ENCODE measurements at regions not wholly inside any gene's neighbourhood (a gene's known extent, or its start where the extent isn't known, plus 50 kb on each side); places are given as distances from the start of the nearest gene placed in this dataset.

- Histone ChIP-seq H3K27me3 (no peaks in the 10 kb centered on the region), H3K4me1 (no peaks in the 10 kb centered on the region), H3K4me3 (no peak overlapping the region), H3K36me3 (no peaks in the 10 kb centered on the region), H3K9me3 (no peaks in the 10 kb centered on the region), H3K27ac (no peak overlapping the region)
- no peak for DNase-seq
- intact Hi-C loops (cut with DNase I; ENCODE audit: low total_unique reads): no loop called here
- TF ChIP-seq CTCF (IDR thresholded peaks at IDR 0.05) (no peak), POLR2A (IDR thresholded peaks at IDR 0.05) (no peak)
Observed at GRCh38 chr1:170252851-170253579, 107.3 kb downstream of the NTMT2 start.

GRCh38 chr1:170254371-170254770 lies 108.6 kb downstream of the NTMT2 start:
- no peak overlapping the region for H3K27ac ChIP-seq
- H3K9me3 ChIP-seq: no peaks in the 10 kb centered on the region
- no peaks in the 10 kb centered on the region for H3K4me1 ChIP-seq
- TF ChIP-seq CTCF (IDR thresholded peaks at IDR 0.05) (no peak), POLR2A (IDR thresholded peaks at IDR 0.05) (no peak)
- intact Hi-C loops (cut with DNase I; ENCODE audit: low total_unique reads): no loop called here
- no peaks in the 10 kb centered on the region for H3K36me3 ChIP-seq
- DNase-seq: no peak
- no peaks in the 10 kb centered on the region for H3K27me3 ChIP-seq
- no peak overlapping the region for H3K4me3 ChIP-seq

DNA sequence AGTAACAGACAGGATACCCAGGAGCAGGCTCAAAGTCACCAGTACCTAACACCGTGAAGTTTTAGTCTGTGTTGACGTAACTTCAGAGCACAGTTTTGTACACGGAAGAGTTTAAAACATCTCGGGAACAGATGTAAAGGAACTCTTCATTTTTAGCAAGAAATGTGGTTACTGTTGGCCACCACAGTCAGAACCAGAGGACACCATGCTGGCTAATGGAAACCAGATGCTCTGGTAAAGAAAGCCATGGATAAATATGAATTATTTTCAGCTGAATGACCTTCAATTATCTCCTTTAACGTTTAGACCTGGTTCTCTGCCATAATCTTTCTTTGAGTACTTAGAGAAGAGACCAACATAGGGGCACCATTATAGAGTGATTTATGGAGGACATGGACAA lies 115.9 kb downstream of the NTMT2 start:
- DNase-seq: no peak
- Histone ChIP-seq H3K4me3 (no peak overlapping the region), H3K9me3 (no peaks in the 10 kb centered on the region), H3K36me3 (no peaks in the 10 kb centered on the region), H3K27ac (no peak overlapping the region), H3K4me1 (no peaks in the 10 kb centered on the region), H3K27me3 (no peaks in the 10 kb centered on the region)
- no peak for TF ChIP-seq POLR2A (IDR thresholded peaks at IDR 0.05)
- no peak for TF ChIP-seq CTCF (IDR thresholded peaks at IDR 0.05)
- intact Hi-C loops (cut with DNase I; ENCODE audit: low total_unique reads): no loop called here

DNA sequence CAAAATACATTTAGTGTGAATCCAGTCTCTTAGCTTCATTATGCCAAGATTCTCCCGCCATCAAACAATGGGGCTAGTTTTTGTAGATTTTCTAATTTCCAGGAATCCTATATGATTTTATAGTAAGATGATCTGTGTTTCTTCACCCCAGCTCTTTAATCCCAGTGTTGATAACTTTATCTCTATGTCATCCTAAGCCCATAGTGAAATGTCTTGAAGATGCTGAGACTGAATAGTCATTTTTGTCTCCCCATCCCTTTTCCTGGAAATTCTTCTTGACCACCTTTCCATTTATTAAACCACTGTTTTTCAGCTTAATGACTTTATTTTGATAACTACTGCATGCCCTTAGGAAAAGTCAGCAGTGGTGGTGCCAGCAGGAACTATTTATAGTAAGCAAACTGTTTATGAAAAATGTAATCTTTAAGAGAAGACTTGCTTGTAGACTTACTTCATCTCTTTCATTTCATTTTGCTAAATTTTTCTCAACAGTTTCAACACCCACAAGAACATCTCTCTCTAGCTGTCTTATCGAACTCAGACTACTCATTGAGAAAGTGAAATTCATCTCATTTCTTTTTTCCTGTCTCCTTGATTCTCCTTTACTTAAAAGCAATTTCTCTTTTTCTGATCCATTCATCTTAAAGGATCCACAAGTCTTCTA lies 116.6 kb downstream of the NTMT2 start:
- H3K4me1 ChIP-seq: no peaks in the 10 kb centered on the region
- H3K36me3 ChIP-seq: no peaks in the 10 kb centered on the region
- H3K27me3 ChIP-seq: no peaks in the 10 kb centered on the region
- peak overlapping the region; percentile 29 to 42 for H3K27ac ChIP-seq
- no peaks in the 10 kb centered on the region for H3K9me3 ChIP-seq
- DNase-seq: no peak
- intact Hi-C loops (cut with DNase I; ENCODE audit: low total_unique reads): no loop called here
- TF ChIP-seq CTCF (IDR thresholded peaks at IDR 0.05) (no peak), POLR2A (IDR thresholded peaks at IDR 0.05) (no peak)
- H3K4me3 ChIP-seq: no peak overlapping the region

- no peak overlapping the region for H3K4me3 ChIP-seq
- DNase-seq: no peak
- H3K4me1 ChIP-seq: no peaks in the 10 kb centered on the region
- intact Hi-C loops (cut with DNase I; ENCODE audit: low total_unique reads): no loop called here
- TF ChIP-seq POLR2A (IDR thresholded peaks at IDR 0.05): no peak
- TF ChIP-seq CTCF (IDR thresholded peaks at IDR 0.05): no peak
- no peaks in the 10 kb centered on the region for H3K36me3 ChIP-seq
- no peaks in the 10 kb centered on the region for H3K27me3 ChIP-seq
- no peak overlapping the region for H3K27ac ChIP-seq
- no peaks in the 10 kb centered on the region for H3K9me3 ChIP-seq
Observed at GRCh38 chr1:170265234-170265633, 119.5 kb downstream of the NTMT2 start.
